Thyroid gland (tissue), 4 donors: ENCODE measurements at regions not wholly inside any gene's neighbourhood (a gene's known extent, or its start where the extent isn't known, plus 50 kb on each side); places are given as distances from the start of the nearest gene placed in this dataset.

Experiments used
- CTCF ChIP-seq, 6 experiments: fragments of 200-600 bp in 3 of 6; fragments of 450-650 bp in 3 of 6; sonication (generic) in 3 of 6; IDR thresholded peaks; one replicate each; pipeline ENCODE4 v1.5.1; 2016 to 2019; ENCODE audit warnings: antibody characterized with exemption in 6 of 6, mild to moderate bottlenecking in 2 of 6, inconsistent platforms in 1 of 6, moderate library complexity in 1 of 6
- POLR2A ChIP-seq, 2 donors: fragments of 450-650 bp; IDR thresholded peaks; one replicate each; pipeline ENCODE4 v1.6.1; 2017; ENCODE audit warnings: antibody characterized with exemption in 2 of 2, mild to moderate bottlenecking in 2 of 2, moderate library complexity in 1 of 2

- TF ChIP-seq CTCF (IDR thresholded peaks at IDR 0.05), result no peak
- no peak for TF ChIP-seq POLR2A (IDR thresholded peaks at IDR 0.05)
Measured at GRCh38 chr1:43042127-43042526, 83.5 kb upstream of the SLC2A1 start.
